ENCODE measurements at regions not wholly inside any gene's neighbourhood (a gene's known extent, or its start where the extent isn't known, plus 50 kb on each side); places are given as distances from the start of the nearest gene placed in this dataset.

- TF ChIP-seq USF2 (IDR thresholded peaks at IDR 0.05; ENCODE audit: low read length) = no peak
- no peak for TF ChIP-seq JUN (IDR thresholded peaks at IDR 0.05; ENCODE audit: low read depth, low read length)
- no peak for TF ChIP-seq KDM5A (IDR thresholded peaks at IDR 0.05; ENCODE audit: low read length)
- TF ChIP-seq TAF1 (IDR thresholded peaks at IDR 0.05; ENCODE audit: low read depth, low read length) = no peak
- no peak for TF ChIP-seq RBBP5 (IDR thresholded peaks at IDR 0.05; ENCODE audit: borderline replicate concordance, low read depth, low read length)
Observed at GRCh38 chr2:9093324-9093723, 89.8 kb upstream of the MBOAT2 start (continued).

All from H1 (cell line).